Immature natural killer cell (primary cell): ENCODE measurements at regions not wholly inside any gene's neighbourhood (a gene's known extent, or its start where the extent isn't known, plus 50 kb on each side); places are given as distances from the start of the nearest gene placed in this dataset.

Experiments
- DNase-seq, 3 donors: peaks; one replicate each; pipeline ENCODE4 v3.0.0; 2022; ENCODE audit warnings: mixed read lengths in 1 of 3
- H3K27ac Mint-ChIP-seq, 6 donors: one replicate each; pipeline ENCODE4 v1.8.0; 2020; ENCODE audit warnings: mixed read lengths in 6 of 6, mild to moderate bottlenecking in 5 of 6, inconsistent platforms in 4 of 6, moderate library complexity in 3 of 6
- H3K27me3 Mint-ChIP-seq, 3 donors: one replicate each; pipeline ENCODE4 v1.8.0; 2020 to 2021; ENCODE audit warnings: low read depth in 3 of 3, mild to moderate bottlenecking in 3 of 3, mixed read lengths in 3 of 3, moderate library complexity in 3 of 3, inconsistent platforms in 1 of 3
- H3K36me3 Mint-ChIP-seq, 3 donors: one replicate each; pipeline ENCODE4 v1.8.0; 2020; ENCODE audit warnings: mixed read lengths in 3 of 3, inconsistent platforms in 2 of 3, mild to moderate bottlenecking in 2 of 3
- H3K4me1 Mint-ChIP-seq, 2 donors: one replicate each; pipeline ENCODE4 v1.8.0; 2020; ENCODE audit warnings: inconsistent platforms in 2 of 2, mild to moderate bottlenecking in 2 of 2, mixed read lengths in 2 of 2, moderate library complexity in 1 of 2
- H3K4me3 Mint-ChIP-seq, 5 donors: one replicate each; pipeline ENCODE4 v1.8.0; 2020; ENCODE audit warnings: mild to moderate bottlenecking in 5 of 5, mixed read lengths in 5 of 5, inconsistent platforms in 3 of 5, moderate library complexity in 3 of 5
- H3K9me3 Mint-ChIP-seq, 6 donors: one replicate each; pipeline ENCODE4 v1.8.0; 2020; ENCODE audit warnings: mild to moderate bottlenecking in 6 of 6, mixed read lengths in 6 of 6, inconsistent platforms in 4 of 6, moderate library complexity in 3 of 6

GRCh38 chr20:22984606-22985005 is 50.5 kb upstream of the SSTR4 start:
- no peaks in the 10 kb centered on the region for H3K4me1 Mint-ChIP-seq
- H3K4me3 Mint-ChIP-seq: no peak overlapping the region
- no peak for DNase-seq
- no peak overlapping the region for H3K27ac Mint-ChIP-seq
- H3K9me3 Mint-ChIP-seq: no peaks in the 10 kb centered on the region
- H3K36me3 Mint-ChIP-seq: no peaks in the 10 kb centered on the region
- peaks cover 0 to 3% (median 2%) of the 10 kb centered on the region in 3 donors for H3K27me3 Mint-ChIP-seq

- Mint-ChIP-seq H3K27me3 (peaks cover 0 to 3% (median 2%) of the 10 kb centered on the region in 3 donors), H3K4me1 (no peaks in the 10 kb centered on the region), H3K27ac (no peak overlapping the region), H3K36me3 (no peaks in the 10 kb centered on the region), H3K9me3 (no peaks in the 10 kb centered on the region), H3K4me3 (no peak overlapping the region)
- no peak for DNase-seq
Measured at GRCh38 chr20:22985239-22985778, 49.8 kb upstream of the SSTR4 start.
